Stimulated activated CD4-positive, alpha-beta T cell treated with anti-CD3 and anti-CD28 coated beads, Interleukin-4, amount 100 ng/mL, for 1 hour (primary cell): ENCODE measurements at regions not wholly inside any gene's neighbourhood (a gene's known extent, or its start where the extent isn't known, plus 50 kb on each side); places are given as distances from the start of the nearest gene placed in this dataset.

Experiments used
- DNase-seq: peaks from one replicate; pipeline ENCODE4 v3.0.0-alpha.2; 2020

GRCh38 chr4:26141911-26142638 is 178.7 kb upstream of the RBPJ start:
- DNase-seq: no peak

DNA sequence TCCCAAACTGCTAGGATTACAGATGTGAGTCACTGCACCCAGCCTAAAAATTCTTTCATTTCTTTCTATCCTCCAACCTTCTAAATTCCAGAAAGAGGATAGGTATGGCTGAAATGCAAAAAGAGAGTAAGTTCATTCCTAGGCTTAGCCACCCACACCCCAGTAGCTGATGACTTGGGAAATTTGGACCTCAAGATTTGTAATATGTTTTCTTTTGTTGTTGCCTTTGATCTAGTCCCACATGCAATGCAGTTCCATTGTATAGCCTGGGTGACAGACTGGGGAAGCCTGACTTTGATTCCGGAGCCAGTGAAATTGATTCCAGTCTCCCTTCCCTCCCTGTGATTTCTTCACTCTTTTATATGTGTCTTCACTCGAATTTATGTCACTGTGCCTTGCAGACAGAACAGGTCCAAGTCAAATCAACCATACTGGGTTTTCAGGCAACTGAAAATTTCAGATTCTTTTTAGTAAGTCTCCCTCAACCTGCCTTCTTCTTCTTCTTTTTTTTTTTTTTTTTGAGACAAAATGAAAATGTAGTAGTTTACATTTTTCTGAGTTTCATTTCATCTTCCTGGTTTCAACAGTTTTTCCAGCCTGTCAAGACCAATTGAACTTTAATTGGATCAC is 176.2 kb upstream of the RBPJ start:
- no peak for DNase-seq

DNA sequence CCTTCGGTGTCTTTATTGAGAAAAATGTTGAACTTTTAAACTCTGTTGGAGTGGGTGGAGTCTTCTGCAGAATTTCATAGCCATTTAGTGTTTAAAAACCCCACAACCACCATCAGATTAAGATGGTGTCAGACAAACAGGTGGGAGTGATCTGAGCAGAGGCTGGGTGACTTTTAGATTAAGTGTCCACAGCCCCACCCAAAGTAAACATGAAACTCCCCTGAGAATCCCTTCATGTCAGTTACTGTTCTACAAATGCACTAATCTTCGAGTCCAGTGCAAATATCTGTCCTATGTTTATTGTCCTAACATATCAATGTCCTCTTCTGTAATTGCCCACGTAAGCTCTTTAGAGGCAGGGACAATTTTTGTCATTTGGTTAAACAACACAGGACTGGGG is 175.6 kb upstream of the RBPJ start:
- no peak for DNase-seq

GRCh38 chr4:26148927-26149326 is 171.9 kb upstream of the RBPJ start:
- no peak for DNase-seq

GRCh38 chr4:26150948-26151347 is 169.9 kb upstream of the RBPJ start:
- peak; percentile 44 for DNase-seq

DNA sequence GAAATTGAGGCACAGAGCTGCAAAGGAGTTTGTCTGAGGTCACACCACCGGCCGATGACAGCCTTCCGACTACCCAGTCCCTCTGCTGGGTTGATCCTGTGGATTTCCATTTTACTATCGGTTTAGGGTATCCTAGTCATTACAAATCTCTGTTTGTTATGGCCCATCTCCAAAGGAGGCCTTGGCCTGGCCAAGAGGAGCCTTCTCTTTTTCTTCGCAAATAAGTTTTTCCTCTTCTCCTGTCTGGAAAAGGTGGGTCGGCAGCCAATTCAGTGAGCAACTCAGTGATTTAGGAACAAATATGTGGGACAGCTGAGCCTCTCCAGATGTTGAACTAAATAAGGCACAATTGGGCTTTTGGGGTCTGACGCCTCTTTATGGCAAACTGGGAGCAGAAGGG is 169.2 kb upstream of the RBPJ start:
- no peak for DNase-seq

GRCh38 chr4:26152056-26152455 is 168.8 kb upstream of the RBPJ start:
- no peak for DNase-seq

DNA sequence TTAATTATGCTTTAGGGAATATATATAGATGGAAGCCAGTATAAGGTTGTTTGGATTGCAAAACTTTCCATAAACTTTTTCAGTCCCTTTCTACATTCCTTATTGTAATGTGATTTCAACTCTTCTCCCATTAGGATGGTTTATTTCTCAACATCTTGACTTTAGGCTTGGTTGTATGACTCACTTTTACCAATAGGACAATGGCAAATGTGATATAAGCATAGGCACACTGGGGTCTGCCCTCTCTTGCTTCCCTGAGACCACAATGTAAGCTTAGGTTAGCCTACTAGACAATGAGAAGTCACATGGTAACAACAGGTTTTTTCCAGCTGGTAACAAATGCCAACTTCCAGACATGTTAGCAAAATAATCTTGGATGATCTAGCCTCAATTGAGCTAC is 163.3 kb upstream of the RBPJ start:
- no peak for DNase-seq

DNA sequence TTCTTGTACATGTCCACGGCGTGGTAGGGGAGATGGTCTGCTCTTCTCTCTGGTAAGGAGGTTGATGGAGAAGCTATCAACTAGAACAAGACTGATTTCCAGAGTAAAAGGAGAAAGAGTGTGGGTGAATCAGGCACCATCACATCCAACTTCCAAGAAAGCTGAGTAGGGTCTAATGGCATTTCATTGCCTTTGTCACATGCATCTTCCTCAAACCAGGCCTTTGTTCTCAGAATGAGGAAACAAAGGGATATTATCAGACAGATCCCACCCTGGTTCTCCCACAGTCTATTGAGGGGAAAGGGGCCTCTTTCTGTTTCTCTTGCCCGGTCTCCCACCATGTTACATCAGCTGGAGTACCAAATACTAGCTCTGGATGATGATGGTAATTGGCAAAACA is 160.2 kb upstream of the RBPJ start:
- DNase-seq: no peak

DNA sequence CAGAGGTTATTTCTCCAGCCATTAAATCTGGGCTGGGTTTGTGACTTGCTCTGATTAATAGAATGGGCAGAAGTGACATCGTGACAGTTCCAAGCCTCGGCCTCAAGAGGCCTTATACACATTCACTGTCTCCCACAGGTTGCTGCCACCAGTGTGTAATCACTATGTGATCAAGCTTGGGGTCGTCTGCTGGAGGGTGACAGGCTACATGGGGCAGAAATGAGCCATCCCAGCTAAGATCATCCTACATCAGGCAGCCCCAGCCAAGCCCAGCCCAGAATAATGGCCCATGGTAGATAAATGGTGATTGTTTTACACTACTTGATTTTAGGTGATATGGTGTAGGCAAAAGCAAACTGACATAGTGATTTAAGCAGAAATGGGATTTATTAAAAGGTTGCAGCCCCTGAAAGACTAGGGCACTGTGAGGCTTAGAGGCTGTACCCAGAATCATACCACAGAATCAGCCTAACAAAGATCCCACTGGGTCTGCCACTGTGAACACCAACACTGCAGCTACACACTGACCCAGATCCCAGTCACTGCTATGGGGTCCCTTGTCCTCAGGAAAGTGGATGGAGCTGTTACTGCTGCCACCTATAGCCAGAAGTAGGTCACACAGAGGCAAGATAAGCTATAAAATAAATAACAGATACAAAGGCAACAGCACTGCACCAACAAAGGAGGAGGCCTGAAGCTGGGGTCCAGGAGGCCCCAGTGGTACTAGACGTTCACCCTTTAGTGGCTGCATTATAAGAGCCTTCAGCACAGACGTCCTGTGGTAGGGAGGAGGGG is 159.6 kb upstream of the RBPJ start:
- DNase-seq: no peak

DNA sequence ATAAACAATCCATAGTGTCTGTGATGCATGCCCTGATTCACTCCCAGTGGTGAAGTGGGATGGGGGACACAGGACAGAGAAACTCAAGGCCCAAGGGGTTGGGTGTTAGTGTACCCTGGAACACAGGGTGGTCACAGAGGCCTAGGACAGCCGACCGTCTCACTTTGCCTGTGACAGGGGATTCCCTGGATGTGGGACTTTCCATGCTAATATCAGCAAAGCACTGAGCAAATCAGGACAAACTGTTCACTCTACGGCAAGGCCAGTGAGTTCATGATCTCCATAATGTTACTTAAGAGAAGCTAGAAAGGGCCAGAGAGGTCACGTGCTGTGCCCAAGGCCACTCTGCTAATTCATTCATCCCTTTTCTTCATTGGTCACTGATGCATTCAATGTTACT is 158.7 kb upstream of the RBPJ start:
- DNase-seq: no peak

DNA sequence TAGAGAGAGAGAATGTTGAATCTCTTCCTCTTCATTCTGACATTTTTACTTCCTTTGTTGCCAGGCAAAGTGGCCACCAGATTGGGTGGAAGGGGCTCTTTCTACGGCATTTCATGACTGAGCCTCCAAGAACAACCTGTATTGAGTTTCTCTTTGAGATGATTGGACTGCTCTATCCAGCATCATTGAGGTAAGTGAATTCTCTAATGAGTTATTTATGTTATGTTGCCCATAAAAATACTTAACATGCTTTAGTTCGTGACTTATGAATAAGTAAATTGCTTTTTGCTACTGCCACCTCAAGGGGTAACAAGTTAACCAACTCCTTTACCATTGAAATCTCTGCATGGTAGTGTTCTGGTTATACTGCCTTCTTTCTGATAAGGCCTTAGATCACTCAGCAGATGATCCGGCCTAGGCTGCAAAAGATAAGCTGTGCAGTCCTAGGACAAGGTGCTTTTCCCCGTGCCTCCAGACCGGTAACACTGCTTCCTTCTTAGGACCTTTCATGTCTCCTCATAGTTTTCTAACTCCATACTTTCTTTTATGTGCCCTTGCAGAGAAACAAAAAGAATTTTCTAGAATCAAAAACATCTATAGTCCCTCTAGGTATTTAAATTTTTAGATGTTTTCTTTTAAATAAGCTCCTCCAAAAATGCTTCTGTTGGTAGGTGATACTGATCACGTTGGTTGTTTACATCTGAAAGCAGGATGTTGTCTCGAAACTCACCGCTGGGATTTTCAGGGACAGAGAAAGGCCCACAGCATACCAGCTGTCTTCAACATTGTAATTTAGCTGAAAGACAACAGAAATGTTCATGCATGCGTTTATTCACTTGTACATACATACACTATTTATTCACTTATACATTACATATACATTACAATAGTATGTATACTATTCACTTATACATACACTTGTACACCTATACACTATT is 157.1 kb upstream of the RBPJ start:
- DNase-seq: no peak

DNA sequence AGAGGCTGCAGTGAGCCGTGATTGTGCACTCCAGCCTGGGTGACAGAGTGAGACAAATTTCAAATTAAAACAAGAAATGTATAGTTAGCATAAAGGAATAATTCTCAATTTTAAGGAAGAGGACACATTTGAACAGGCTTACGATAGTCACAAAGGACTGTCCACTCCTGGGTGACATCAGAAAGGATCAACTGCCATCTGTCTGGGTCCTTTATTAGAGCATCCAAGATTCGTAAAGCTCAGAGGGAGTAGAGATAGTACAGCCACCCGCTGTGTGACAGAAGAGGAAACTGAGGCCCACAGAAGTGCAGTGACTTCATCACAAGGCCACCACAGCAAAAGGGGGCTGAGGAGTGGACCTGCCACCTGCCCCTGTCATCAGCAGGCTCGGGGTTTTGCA is 149.3 kb upstream of the RBPJ start:
- no peak for DNase-seq

- DNase-seq: no peak
These were observed 148.9 kb upstream of the RBPJ start for GRCh38 chr4:26171941-26172340.

GRCh38 chr4:26173619-26174018 is 147.2 kb upstream of the RBPJ start:
- DNase-seq: no peak

GRCh38 chr4:26174027-26174426 is 146.8 kb upstream of the RBPJ start:
- DNase-seq: no peak

DNA sequence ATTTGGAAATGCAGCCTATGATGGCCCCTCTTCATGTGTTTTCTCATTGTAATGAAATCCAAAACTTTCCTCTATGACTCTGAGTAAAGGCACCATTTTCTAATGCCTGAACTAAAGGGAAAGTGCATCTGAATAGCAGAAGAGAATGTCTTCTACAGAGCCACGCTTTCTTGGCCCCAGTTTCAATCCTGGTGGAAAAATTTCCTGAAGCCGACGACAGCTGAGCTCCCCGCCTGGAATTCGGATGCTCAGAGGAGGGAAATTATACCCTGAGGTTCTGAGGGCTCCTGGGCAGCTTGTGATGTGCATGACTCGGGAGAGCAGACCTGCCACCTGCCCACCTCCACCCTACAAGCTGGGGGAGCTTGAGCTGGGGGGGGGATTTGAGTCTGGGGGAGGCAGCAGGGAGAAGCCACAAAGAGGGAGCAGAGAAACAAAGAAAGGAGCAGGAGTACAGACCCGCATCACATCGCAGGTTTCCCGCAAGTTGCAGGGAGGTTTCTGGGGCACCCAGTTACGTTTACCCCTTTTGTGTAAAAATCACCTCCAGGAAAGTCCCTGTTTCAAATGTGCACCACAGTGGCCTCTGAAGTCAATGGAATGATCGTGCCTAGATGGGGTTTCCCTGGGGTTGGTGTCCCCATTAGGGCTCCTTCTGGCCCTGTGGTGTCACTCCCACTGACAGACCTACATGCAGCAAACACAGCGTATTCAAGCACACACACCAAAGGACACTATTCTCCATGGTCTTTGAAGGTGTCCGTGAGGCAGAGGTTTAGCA is 145.6 kb upstream of the RBPJ start:
- DNase-seq: peak; percentile 21

- no peak for DNase-seq
These were observed 144.8 kb upstream of the RBPJ start for GRCh38 chr4:26175905-26176470.

DNA sequence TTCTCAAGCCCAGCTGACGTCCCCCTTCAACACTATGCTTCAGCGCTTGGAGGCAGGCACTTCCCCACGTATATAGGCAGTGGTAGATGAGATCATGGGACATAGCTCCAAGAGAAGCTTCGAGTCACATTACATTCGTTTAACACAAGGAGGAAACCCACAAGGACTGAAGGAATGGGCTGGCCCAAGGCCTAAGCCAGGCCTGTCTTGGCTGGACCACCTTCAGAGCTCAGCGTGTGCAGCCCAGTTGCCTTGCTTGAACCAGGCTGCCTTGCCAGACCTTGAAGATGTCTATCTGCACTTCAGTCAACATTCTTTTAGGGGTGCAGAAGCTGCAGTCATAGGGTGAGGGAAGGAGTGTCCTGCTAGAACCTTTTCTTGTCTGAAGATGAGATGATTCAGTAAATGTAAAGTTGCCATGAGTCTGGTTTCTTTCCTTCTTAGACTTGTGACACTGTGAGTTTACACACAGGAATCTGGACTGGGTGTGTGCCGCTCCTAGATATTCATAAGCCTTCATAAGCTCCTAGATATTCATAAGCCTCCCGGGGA is 144.1 kb upstream of the RBPJ start:
- no peak for DNase-seq

DNA sequence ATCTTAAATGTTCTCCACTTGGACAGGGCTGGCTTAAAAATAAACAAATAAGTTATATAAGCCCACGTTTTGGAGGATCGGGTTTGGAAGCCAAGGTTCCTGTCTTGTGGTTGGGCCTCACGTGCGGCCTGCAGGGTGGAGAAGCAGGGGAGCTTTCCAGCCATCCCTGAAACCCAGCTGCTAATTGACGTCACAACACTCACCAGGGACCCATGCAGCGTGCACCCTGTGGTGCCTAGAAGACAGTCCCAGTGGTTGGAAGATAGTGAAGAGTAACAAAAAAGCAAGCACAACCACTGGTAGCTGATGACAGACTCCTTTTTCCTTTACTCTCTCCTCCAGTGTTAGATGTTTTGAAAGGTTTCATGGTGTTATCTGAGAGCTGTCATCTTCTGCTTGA is 142.0 kb upstream of the RBPJ start:
- DNase-seq: no peak

- no peak for DNase-seq
These were observed 141.5 kb upstream of the RBPJ start for GRCh38 chr4:26179316-26179760.
